ENCODE measurements at regions not wholly inside any gene's neighbourhood (a gene's known extent, or its start where the extent isn't known, plus 50 kb on each side); places are given as distances from the start of the nearest gene placed in this dataset.

- no peak for TF ChIP-seq SIX5 (IDR thresholded peaks at IDR 0.05; ENCODE audit: low read depth, low read length)
- no peak for TF ChIP-seq CTCF (IDR thresholded peaks at IDR 0.05; ENCODE audit: control extremely low read depth in 1 of 3, insufficient read depth in 1 of 3, low read depth in 1 of 3, low read length in 3 of 3)
- no peak for TF ChIP-seq YY1 (IDR thresholded peaks at IDR 0.05; ENCODE audit: low read depth, low read length)
- no peak for TF ChIP-seq EZH2 (IDR thresholded peaks at IDR 0.05; ENCODE audit: low read depth, low read length, severe bottlenecking)
- no peak for TF ChIP-seq SIN3A (conservative IDR thresholded peaks at IDR 0.05 in 1 of 2, IDR thresholded peaks at IDR 0.05 in 1 of 2; ENCODE audit: low read depth in 1 of 2, low read length in 2 of 2)
- no peak for TF ChIP-seq POLR2AphosphoS5 (IDR thresholded peaks at IDR 0.05; ENCODE audit: low read depth, low read length)
- TF ChIP-seq POLR2A (IDR thresholded peaks at IDR 0.05; ENCODE audit: control extremely low read depth in 1 of 2, low read depth in 2 of 2, low read length in 2 of 2): no peak
- TF ChIP-seq SRF (IDR thresholded peaks at IDR 0.05; ENCODE audit: low read depth, low read length): no peak
- TF ChIP-seq NRF1 (IDR thresholded peaks at IDR 0.05; ENCODE audit: low read depth, low read length): no peak
- TF ChIP-seq RXRA (IDR thresholded peaks at IDR 0.05; ENCODE audit: insufficient read depth, low read depth, low read length): no peak
Observed at GRCh38 chr6:138597336-138597735, 98.0 kb upstream of the NHSL1 start.
